SIG-M5 treated with dmso at 0.1 percent for 504 hours (cell line): ENCODE measurements at regions not wholly inside any gene's neighbourhood (a gene's known extent, or its start where the extent isn't known, plus 50 kb on each side); places are given as distances from the start of the nearest gene placed in this dataset.
A peak's percentile ranks its signal among the peaks of the same experiment; 100 is the strongest.

Experiments used
- DNase-seq: peaks from one replicate; lab custom pipeline; 2025; ENCODE audit not compliant: unreplicated experiment; lab: John Stamatoyannopoulos, UW

GRCh38 chr22:48677621-48678020 is 1150.1 kb downstream of the BRD1 start:
- no peak for DNase-seq

- DNase-seq: no peak
Measured at GRCh38 chr22:48677168-48677520, 1150.5 kb downstream of the BRD1 start.

GRCh38 chr22:48676266-48677167 is 1151.2 kb downstream of the BRD1 start:
- no peak for DNase-seq

GRCh38 chr22:48675830-48676145 is 1151.9 kb downstream of the BRD1 start:
- no peak for DNase-seq

GRCh38 chr22:48675141-48675829 is 1152.4 kb downstream of the BRD1 start:
- no peak for DNase-seq

GRCh38 chr22:48673806-48674500 is 1153.7 kb downstream of the BRD1 start:
- DNase-seq: no peak

GRCh38 chr22:48672387-48672786 is 1155.3 kb downstream of the BRD1 start:
- no peak for DNase-seq

- DNase-seq: no peak
Measured at GRCh38 chr22:48670731-48671130, 1156.9 kb downstream of the BRD1 start.

GRCh38 chr22:48669986-48670716 is 1157.5 kb downstream of the BRD1 start:
- DNase-seq: no peak

- no peak for DNase-seq
Measured at GRCh38 chr22:48669226-48669625, 1158.4 kb downstream of the BRD1 start.

GRCh38 chr22:48667289-48667688 is 1160.4 kb downstream of the BRD1 start:
- no peak for DNase-seq

GRCh38 chr22:48666620-48667019 is 1161.1 kb downstream of the BRD1 start:
- no peak for DNase-seq

GRCh38 chr22:48665311-48665995 is 1162.2 kb downstream of the BRD1 start:
- no peak for DNase-seq

- DNase-seq: no peak
Measured at GRCh38 chr22:48664586-48664985, 1163.1 kb downstream of the BRD1 start.

GRCh38 chr22:48663297-48663696 is 1164.4 kb downstream of the BRD1 start:
- DNase-seq: peak; percentile 0

- DNase-seq: no peak
Measured at GRCh38 chr22:48662476-48663135, 1165.1 kb downstream of the BRD1 start.

- DNase-seq: no peak
Measured at GRCh38 chr22:48661984-48662383, 1165.7 kb downstream of the BRD1 start.

- DNase-seq: no peak
Measured at GRCh38 chr22:48660790-48661740, 1166.6 kb downstream of the BRD1 start.
